Motor neuron (in vitro differentiated cells): ENCODE measurements at regions not wholly inside any gene's neighbourhood (a gene's known extent, or its start where the extent isn't known, plus 50 kb on each side); places are given as distances from the start of the nearest gene placed in this dataset.

ENCODE experiments used
- ATAC-seq, 8 experiments: fragments of 200-7000 bp; cut with Tn5 transposase; replicated peaks in 6 of 8; 2 replicates each; pipeline ENCODE4 v1.8.0; 2021; ENCODE audit warnings: mild to moderate bottlenecking in 8 of 8, moderate library complexity in 8 of 8
- H3K27ac ChIP-seq, 2 donors: fragments of 250-450 bp; sonication (Bioruptor Pico); 2 replicates each; pipeline ENCODE4 v1.9.0; 2021; ENCODE audit warnings: antibody characterized with exemption in 2 of 2, mild to moderate bottlenecking in 2 of 2, moderate library complexity in 1 of 2
- H3K4me1 ChIP-seq, 2 donors: fragments of 250-450 bp; sonication (Bioruptor Pico); replicated peaks in 1 of 2; 2 replicates each; pipeline ENCODE4 v1.6.1; 2021; ENCODE audit warnings: antibody characterized with exemption in 2 of 2, mild to moderate bottlenecking in 2 of 2, moderate library complexity in 1 of 2
- H3K4me3 ChIP-seq, 5 donors: fragments of 250-450 bp; sonication (Bioruptor Pico); 2 replicates each; pipeline ENCODE4 v1.9.0; 2021; ENCODE audit warnings: antibody characterized with exemption in 5 of 5, mild to moderate bottlenecking in 5 of 5, moderate library complexity in 4 of 5
- WGBS, 10 experiments: fragments of 450-650 bp; shearing (Covaris generic); methylation state at CpG; one replicate each; pipeline ENCODE4 v1.0.0; 2022; 5-methylcytosine and 5-hydroxymethylcytosine counted together
- in situ Hi-C, 9 experiments: fragments of 400-800 bp; cut with MboI; loops; one replicate each; pipeline ENCODE4 v1.15.0; 2021; ENCODE audit warnings: low sequenced_read_pairs in 9 of 9, low pct_unique_long_range_greater_than_20kb in 2 of 9; ENCODE audit not compliant: unreplicated experiment in 9 of 9

DNA sequence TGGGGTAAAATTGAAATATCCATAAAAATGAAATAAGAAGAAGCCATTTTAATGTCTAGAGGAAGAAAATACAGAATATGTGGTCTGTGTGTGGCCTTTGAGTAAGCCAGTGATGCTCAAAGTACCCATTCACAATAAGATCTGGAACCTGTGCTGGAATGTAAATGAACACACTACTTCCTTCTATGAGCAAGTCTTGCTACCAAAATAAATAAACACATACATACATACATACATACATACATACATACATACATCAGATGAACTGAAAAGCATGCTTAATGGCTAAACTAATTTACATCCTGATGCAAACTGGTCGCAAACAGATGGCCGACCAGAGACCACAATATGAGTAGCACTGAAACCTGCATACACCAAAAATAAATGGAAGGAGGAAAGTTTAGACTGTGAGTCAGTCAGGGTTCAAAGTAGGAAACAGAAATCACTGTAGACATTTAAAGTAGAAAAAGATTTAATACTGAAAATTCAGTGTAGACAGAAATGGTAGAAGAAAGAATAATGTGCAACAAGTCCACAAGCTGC lies 317.6 kb downstream of the CAAP1 start:
- in situ Hi-C loops, result loop anchor here in 1 of 9 experiments (10.0 kb wide), 1 partner anchor 50 kb away; no protein-coding TSS in a partner anchor
- Histone ChIP-seq H3K27ac (no peak overlapping the region), H3K4me3 (no peak overlapping the region), H3K4me1 (no peaks in the 10 kb centered on the region)
- peak in 2 of 8 experiments; percentile 63 to 94 for ATAC-seq
- 8 to 100% (median 89%) methylated on average over 1 to 2 of the region's 2 CpGs; no CpG with 5 or more reads in 3 of the 10 experiments for whole genome bisulfite sequencing, 10 experiments

DNA sequence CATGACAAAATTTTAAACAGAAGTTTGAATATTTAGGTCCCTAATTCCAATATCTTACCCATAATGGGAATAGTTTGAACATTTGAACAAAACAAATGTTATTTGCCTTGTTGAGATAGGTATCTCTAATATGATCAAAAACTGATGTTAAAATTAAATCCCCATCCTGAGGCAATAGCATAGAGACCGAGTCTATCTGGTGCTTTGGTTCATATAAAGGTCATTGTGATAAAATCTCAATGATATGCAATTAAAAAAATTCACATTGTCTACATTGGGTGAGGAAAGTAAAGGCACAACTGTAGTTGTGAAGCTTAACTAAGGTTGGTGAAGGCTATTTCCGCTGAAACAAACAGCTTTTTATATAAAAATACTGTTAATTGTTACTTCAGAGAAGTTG lies 318.3 kb downstream of the CAAP1 start:
- Histone ChIP-seq H3K4me1 (no peaks in the 10 kb centered on the region), H3K27ac (no peak overlapping the region), H3K4me3 (no peak overlapping the region)
- in situ Hi-C loops, result loop anchor here in 1 of 9 experiments (10.0 kb wide), 1 partner anchor 49 kb away; no protein-coding TSS in a partner anchor
- ATAC-seq, result peak in 1 of 8 experiments; percentile 64
- 5 to 100% (median 94%) methylated on average over 1 to 2 of the region's 2 CpGs; no CpG with 5 or more reads in 1 of the 10 experiments for WGBS, 10 experiments

DNA sequence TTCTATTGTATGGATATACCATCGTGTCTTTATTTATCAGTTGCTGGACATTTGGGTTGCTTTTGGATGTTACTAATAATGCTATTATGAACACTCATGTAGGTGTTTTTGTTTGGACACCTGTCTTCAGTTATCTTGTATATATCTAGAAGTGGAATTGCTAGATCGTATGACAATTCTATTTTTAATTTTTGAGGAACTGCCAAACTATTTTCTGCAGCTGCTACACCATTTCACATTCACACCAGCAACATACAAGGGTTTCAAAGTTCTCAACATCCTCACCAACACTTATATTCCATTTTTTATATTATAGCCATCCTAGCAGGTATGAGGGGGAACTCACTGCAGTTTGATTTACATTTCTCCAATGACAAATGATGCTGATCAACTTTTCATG lies 324.6 kb downstream of the CAAP1 start:
- in situ Hi-C loops, result no loop called here
- no peak overlapping the region for H3K27ac ChIP-seq
- no peaks in the 10 kb centered on the region for H3K4me1 ChIP-seq
- 0 to 100% (median 72%) methylated on average over 1 to 2 of the region's 2 CpGs; no CpG with 5 or more reads in 2 of the 10 experiments for WGBS, 10 experiments
- no peak overlapping the region for H3K4me3 ChIP-seq
- no peak for ATAC-seq

DNA sequence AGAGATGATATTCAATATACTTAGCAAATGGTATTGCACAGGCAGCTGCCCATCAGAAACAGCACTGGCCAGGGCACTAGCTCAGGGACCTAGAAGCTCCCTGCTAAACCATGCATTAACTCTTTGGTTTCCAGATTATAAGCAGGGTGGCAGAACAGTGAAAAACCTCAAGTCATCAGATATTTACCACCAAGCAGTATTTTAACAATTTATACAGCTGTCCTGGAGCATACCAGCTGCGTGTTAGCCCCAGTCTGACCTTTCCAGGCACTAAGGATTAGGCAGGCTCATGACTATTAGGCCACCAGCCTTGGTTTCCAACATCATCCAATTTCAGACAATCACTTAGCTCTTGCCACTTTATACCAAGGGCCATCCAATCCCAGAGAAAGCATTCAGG lies 326.5 kb downstream of the CAAP1 start:
- ATAC-seq, result peak in 1 of 8 experiments; percentile 42
- no peaks in the 10 kb centered on the region for H3K4me1 ChIP-seq
- no peak overlapping the region for H3K27ac ChIP-seq
- 17 to 100% (median 67%) methylated on average over 1 of the region's 1 CpG; no CpG with 5 or more reads in 3 of the 10 experiments for WGBS, 10 experiments
- H3K4me3 ChIP-seq, result no peak overlapping the region
- in situ Hi-C loops, result no loop called here

DNA sequence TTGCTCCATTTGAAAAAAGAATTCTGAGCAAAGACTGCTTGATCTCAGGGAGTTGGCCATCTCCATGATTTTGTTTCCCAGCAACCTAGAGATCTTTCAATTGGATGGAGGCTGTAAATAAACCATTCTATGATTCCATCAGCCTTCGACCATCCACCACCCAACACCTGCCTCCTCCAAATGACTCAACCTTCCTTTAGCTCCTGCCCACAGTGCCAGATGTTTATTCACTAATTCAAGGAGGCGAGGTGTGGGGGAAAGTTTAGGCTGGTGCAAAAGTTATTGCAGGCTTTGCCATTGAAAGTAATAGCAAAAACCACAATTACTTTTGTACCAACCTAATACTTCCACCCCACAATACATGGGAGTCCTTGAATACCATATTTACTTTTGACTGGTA lies 327.5 kb downstream of the CAAP1 start:
- in situ Hi-C loops, result no loop called here
- no peaks in the 10 kb centered on the region for H3K4me1 ChIP-seq
- no peak overlapping the region for H3K27ac ChIP-seq
- 0 to 100% (median 81%) methylated on average over 1 to 2 of the region's 2 CpGs; no CpG with 5 or more reads in 1 of the 10 experiments for WGBS, 10 experiments
- ATAC-seq, result peak in 1 of 8 experiments; percentile 81
- H3K4me3 ChIP-seq, result no peak overlapping the region

DNA sequence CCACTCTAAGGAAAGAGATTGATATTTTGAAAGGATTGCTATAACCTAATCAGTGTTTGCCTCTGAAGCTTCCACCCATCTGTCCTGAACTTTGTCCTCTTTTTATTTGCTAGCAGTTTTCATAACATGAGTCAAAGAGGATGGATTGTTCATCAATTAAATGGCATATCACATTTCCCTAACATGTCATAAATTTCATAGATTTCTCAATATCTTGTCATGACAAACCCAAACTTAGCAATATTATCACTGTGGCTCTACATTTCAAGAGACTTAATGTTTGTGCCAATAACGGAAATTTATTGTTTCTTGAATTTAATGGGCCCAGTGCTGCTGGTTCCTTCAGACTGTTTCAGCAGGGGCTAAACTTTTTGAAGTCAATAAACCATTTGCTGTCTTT lies 330.3 kb downstream of the CAAP1 start:
- Histone ChIP-seq H3K4me3 (no peak overlapping the region), H3K27ac (no peak overlapping the region), H3K4me1 (no peaks in the 10 kb centered on the region)
- 0 to 100% (median 92%) methylated on average over 1 of the region's 1 CpG for WGBS, 10 experiments
- no peak for ATAC-seq
- in situ Hi-C loops, result no loop called here

DNA sequence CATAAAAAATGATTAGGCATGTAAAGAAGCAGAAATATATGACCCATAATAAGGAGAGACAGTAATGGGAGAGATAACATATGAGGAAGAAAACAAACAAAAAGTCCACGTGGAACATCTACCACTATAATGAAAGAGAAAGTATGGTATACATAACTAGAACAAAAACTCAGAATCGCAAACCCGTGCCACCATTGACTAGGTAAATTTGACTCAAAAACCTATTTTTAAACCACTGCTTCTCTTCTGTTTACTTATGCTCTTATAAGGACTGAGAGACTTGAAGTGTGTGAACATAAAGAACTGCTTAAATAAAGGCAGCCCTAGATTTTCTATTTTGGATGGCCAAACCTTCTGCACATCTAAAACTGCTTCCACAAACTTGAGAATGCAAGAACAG lies 330.7 kb downstream of the CAAP1 start:
- H3K27ac ChIP-seq, result no peak overlapping the region
- in situ Hi-C loops, result no loop called here
- no peak overlapping the region for H3K4me3 ChIP-seq
- ATAC-seq, result no peak
- 12 to 100% (median 89%) methylated on average over 1 to 3 of the region's 3 CpGs for WGBS, 10 experiments
- no peaks in the 10 kb centered on the region for H3K4me1 ChIP-seq

DNA sequence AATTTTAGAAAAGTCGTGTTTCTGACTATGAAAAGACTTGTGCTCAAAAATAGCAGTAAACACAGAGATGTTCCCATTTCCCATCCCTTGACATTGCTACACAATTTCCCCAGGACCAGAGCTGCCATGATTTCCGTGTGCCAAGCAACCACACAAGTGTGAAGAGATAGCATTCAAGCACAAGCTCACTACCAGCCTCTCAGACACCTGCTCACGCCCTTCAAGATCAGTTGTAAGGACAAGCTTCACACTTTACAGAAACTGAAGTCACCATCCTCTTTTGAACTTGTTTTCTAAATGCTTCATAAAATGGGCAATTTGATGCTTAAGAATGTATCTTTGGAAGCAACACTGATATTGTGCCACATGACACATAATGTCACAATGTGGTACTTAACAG lies 333.1 kb downstream of the CAAP1 start:
- WGBS, 10 experiments, result 0 to 100% (median 90%) methylated on average over 1 to 3 of the region's 3 CpGs; no CpG with 5 or more reads in 2 of the 10 experiments
- no peak for ATAC-seq
- H3K4me3 ChIP-seq, result no peak overlapping the region
- H3K4me1 ChIP-seq, result no peaks in the 10 kb centered on the region
- no peak overlapping the region for H3K27ac ChIP-seq
- in situ Hi-C loops, result no loop called here

DNA sequence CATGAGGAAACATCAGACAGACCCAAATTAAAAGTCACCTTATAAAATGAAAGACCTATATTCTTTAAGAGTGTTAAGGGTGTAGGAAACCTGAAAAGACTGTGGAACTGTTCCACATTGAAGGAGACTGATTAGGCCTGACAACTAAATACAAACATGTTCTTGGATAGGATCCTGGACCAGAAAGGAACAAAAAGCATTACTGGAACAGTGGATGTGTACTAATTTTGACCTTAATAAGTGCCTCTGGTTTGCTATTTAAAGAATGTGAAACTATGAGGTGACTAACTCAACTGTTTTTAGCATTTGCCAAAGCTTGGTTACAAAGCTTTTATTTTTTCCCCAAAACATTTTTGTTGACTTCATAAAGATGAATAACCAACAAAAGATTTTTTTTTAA lies 340.6 kb downstream of the CAAP1 start:
- Histone ChIP-seq H3K27ac (no peak overlapping the region), H3K4me1 (peaks cover 0 to 8% of the 10 kb centered on the region in 2 donors), H3K4me3 (no peak overlapping the region)
- ATAC-seq, result peak in 1 of 8 experiments; percentile 15
- in situ Hi-C loops, result no loop called here

DNA sequence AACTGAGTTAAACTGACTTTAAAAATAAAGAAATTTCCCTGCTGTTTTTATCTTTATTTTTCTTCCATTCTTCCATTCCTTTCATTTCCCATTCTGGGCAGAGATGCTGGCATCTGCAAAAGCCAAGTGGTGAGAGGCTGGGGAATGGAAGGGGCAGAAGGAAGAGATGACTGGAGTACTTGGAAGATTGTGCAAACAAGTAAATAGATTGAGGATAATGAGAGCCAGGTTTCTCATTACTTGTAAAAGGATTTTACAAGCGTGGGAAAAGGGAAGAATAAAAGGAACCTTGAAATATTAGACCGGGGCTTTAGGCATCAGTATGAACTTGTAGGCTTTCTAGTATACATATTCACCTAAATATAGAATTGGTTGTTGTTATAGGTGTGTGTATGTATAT lies 341.2 kb downstream of the CAAP1 start:
- no peak overlapping the region for H3K4me3 ChIP-seq
- H3K4me1 ChIP-seq, result peaks cover 0 to 8% of the 10 kb centered on the region in 2 donors
- H3K27ac ChIP-seq, result no peak overlapping the region
- in situ Hi-C loops, result no loop called here
- WGBS, 10 experiments, result 0 to 100% (median 83%) methylated on average over 1 to 2 of the region's 2 CpGs; no CpG with 5 or more reads in 4 of the 10 experiments
- no peak for ATAC-seq

DNA sequence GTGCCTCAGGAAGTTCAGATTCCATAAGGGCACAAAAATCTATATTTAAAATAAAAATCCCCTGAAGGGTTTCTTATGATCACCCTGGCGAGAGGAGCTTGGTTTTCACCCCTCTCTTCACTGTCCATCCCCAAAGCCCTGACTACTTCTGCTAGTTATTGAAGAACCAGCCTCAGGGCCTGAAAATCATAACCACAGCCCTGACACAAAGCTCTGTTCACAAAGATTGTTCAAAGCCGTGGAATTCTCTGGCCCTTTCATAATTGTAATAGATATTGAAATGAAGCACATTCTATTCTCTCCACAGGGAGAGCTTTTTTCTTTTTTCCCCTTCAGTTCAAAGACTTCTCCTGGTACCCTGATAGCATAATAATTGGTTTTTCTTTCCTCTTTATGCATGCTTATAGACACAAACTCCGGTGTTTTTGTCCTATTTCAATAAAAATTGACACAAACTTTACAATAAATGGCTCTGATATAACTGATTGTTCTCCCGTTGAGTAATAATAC lies 343.8 kb downstream of the CAAP1 start:
- peak in 1 of 8 experiments; percentile 29 for ATAC-seq
- H3K4me3 ChIP-seq, result no peak overlapping the region
- in situ Hi-C loops, result no loop called here
- peak overlapping the region in 1 of 2 donors; percentile 37 for H3K27ac ChIP-seq
- H3K4me1 ChIP-seq, result peaks cover 0 to 8% of the 10 kb centered on the region in 2 donors
- 0 to 67% (median 37%) methylated on average over 2 to 4 of the region's 4 CpGs for WGBS, 10 experiments

DNA sequence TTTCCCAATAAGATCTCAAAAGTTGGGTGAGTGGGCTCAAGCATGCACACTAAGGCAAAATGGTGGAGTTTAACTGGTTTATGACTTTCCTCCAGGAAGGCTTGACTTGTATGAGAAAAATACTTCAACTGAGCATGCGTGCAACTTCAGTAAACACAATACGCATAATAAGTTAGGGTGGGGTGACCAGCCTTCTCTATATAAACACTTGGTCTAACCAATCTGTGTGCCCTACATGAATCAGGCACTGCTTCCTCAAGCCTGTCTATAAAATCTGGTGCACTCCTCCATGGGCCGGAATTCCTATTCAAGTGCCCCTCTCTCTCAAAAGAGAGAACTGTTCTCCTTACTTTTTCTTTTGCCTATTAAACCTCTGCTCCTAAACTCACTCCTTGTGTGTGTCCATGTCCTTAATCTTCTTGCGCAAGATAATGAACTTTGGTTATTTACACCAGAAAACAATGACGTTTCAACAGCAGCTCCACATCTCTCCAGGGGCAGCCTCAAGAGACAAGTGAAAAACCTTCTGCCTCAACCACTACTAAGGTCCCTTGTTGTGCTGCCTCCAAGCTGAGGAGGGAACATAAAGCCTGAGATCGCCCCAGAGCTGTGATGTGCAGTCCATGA lies 352.6 kb downstream of the CAAP1 start:
- Histone ChIP-seq H3K4me3 (no peak overlapping the region), H3K27ac (no peak overlapping the region), H3K4me1 (no peaks in the 10 kb centered on the region)
- WGBS, 10 experiments, result 44 to 100% (median 87%) methylated on average over 1 to 6 of the region's 6 CpGs; no CpG with 5 or more reads in 1 of the 10 experiments
- ATAC-seq, result peak in 2 of 8 experiments; percentile 57 to 86
- in situ Hi-C loops, result no loop called here

DNA sequence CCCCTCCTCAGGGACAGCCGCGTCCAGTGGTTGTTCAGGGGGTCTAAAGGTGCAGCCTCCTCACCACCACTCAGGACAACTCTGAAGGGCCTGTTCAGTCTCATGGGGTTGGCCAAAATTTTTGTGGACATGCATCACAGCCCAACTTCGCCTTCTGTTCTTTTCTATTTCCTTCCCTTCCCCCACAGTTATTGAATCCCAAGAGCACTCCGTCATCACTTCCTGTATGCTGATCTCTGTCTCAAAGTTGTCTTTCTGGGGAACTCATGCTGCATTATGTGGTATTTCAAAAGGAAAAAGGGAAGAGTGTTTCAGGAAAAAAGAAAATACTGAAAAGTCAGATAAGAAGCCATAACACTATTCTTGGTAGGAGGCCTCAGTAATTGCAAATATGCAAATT lies 355.4 kb downstream of the CAAP1 start:
- no peak overlapping the region for H3K27ac ChIP-seq
- WGBS, 10 experiments, result 25 to 100% (median 93%) methylated on average over 1 to 4 of the region's 4 CpGs; no CpG with 5 or more reads in 2 of the 10 experiments
- no peak for ATAC-seq
- no peaks in the 10 kb centered on the region for H3K4me1 ChIP-seq
- no peak overlapping the region for H3K4me3 ChIP-seq
- in situ Hi-C loops, result no loop called here
